HCT116 (cell line): ENCODE measurements at regions not wholly inside any gene's neighbourhood (a gene's known extent, or its start where the extent isn't known, plus 50 kb on each side); places are given as distances from the start of the nearest gene placed in this dataset.

Experiments
- ATAC-seq: fragments of 200-7000 bp; cut with Tn5 transposase; 2 replicates; pipeline ENCODE4 v1.9.1; 2020; ENCODE audit warnings: mild to moderate bottlenecking, moderate library complexity
- BruUV-seq: library from RNA; stranded (reverse); fragments of 400-500 nt; replicated peaks from 2 replicates; lab custom pipeline; 2021; lab: Mats Ljungman, UMichigan
- CTCF ChIA-PET: fragments of 300-600 bp; sonication (Branson Sonifier 250); formaldehyde crosslinking; loops from one replicate; lab custom pipeline; 2021; ENCODE audit warnings: antibody characterized with exemption; lab: Charles Lee
- POLR2A ChIA-PET: fragments of 300-600, 350-600 bp; sonication (Branson Sonifier 250); formaldehyde crosslinking; loops from one replicate; lab custom pipeline; 2021; ENCODE audit warnings: antibody characterized with exemption; lab: Charles Lee
- RAD21 ChIA-PET, 2 experiments: fragments of 300-600 bp; sonication (Branson Sonifier 250); formaldehyde crosslinking; loops; one replicate each; lab custom pipeline; 2023; ENCODE audit warnings: low total read pairs in 2 of 2; ENCODE audit not compliant: uncharacterized antibody in 2 of 2, unreplicated experiment in 2 of 2, low non-redundant PET in 1 of 2; lab: Charles Lee
- DNase-seq: peaks from one replicate; pipeline ENCODE4 v3.0.0-alpha.2; 2010; ENCODE audit warnings: low read depth, low spot score
- H2AFZ ChIP-seq: fragments of 200-600 bp; shearing (Covaris generic), sonication (generic); 2 replicates; pipeline ENCODE4 v1.6.1; 2017; ENCODE audit warnings: low read depth, mixed run types, mixed read lengths, antibody characterized with exemption, low read length; ENCODE audit not compliant: poor library complexity, severe bottlenecking
- H3K27ac ChIP-seq: 2 replicates; pipeline ENCODE4 v1.5.1; 2012; ENCODE audit warnings: low read depth, low read length
- H3K27me3 ChIP-seq: fragments of 200-600 bp; sonication (generic); 2 replicates; pipeline ENCODE4 v1.6.1; 2016; ENCODE audit warnings: mixed run types, low read length, mixed read lengths; ENCODE audit not compliant: insufficient read depth
- H3K36me3 ChIP-seq, 2 experiments: fragments of 200-500 bp in 1 of 2; fragments of 200-600 bp in 1 of 2; sonication (Bioruptor generic) in 1 of 2; sonication (generic) in 1 of 2; 2 replicates each; pipeline versions ENCODE4 v1.5.1 to v1.6.1; 2014 to 2016; ENCODE audit warnings: low read length in 2 of 2, inconsistent platforms in 1 of 2, mixed read lengths in 1 of 2, mixed run types in 1 of 2; ENCODE audit not compliant: insufficient read depth in 2 of 2, control insufficient read depth in 1 of 2
- H3K4me1 ChIP-seq, 2 experiments: fragments of 200-600 bp in 1 of 2; sonication (generic) in 1 of 2; 2 replicates each; pipeline versions ENCODE4 v1.5.1 to v1.6.1; 2012 to 2017; ENCODE audit warnings: low read length in 2 of 2, inconsistent platforms in 1 of 2, mild to moderate bottlenecking in 1 of 2, mixed read lengths in 1 of 2, mixed run types in 1 of 2, moderate library complexity in 1 of 2; ENCODE audit not compliant: insufficient read depth in 2 of 2, control insufficient read depth in 1 of 2
- H3K4me2 ChIP-seq: fragments of 200-600 bp; sonication (generic); 2 replicates; pipeline ENCODE4 v1.6.1; 2017; ENCODE audit warnings: mixed run types, low read length, mixed read lengths
- H3K4me3 ChIP-seq, 2 experiments: fragments of 200-600 bp in 1 of 2; sonication (generic) in 1 of 2; replicated peaks in 1 of 2; 2 replicates each; pipeline ENCODE4 v1.5.1; 2011 to 2016; ENCODE audit warnings: low read length in 2 of 2, control low read depth in 1 of 2, low read depth in 1 of 2, mild to moderate bottlenecking in 1 of 2, mixed read lengths in 1 of 2, mixed run types in 1 of 2
- H3K79me2 ChIP-seq: fragments of 200-600 bp; sonication (generic); 2 replicates; pipeline ENCODE4 v1.6.1; 2017; ENCODE audit warnings: mild to moderate bottlenecking, mixed run types, low read length, moderate library complexity, mixed read lengths; ENCODE audit not compliant: insufficient read depth
- H3K9ac ChIP-seq: fragments of 200-600 bp; sonication (generic); 2 replicates; pipeline ENCODE4 v1.6.1; 2016; ENCODE audit warnings: low read length, mixed read lengths
- H3K9me2 ChIP-seq: fragments of 200-600 bp; sonication (generic), shearing (Covaris generic); 2 replicates; pipeline ENCODE4 v1.6.1; 2017; ENCODE audit warnings: mixed run types, mild to moderate bottlenecking, moderate library complexity; ENCODE audit not compliant: insufficient read depth
- H3K9me3 ChIP-seq, 2 experiments: fragments of 200-500 bp in 1 of 2; fragments of 200-600 bp in 1 of 2; sonication (Bioruptor generic) in 1 of 2; sonication (generic) in 1 of 2; 2 replicates each; pipeline ENCODE4 v1.6.1; 2014 to 2017; ENCODE audit warnings: low read length in 2 of 2, mixed read lengths in 2 of 2, inconsistent platforms in 1 of 2, low read depth in 1 of 2, mild to moderate bottlenecking in 1 of 2, mixed run types in 1 of 2, moderate library complexity in 1 of 2; ENCODE audit not compliant: control insufficient read depth in 1 of 2, insufficient read depth in 1 of 2
- H4K20me1 ChIP-seq: fragments of 200-600 bp; sonication (generic), shearing (Covaris generic); 2 replicates; pipeline ENCODE4 v1.6.1; 2017; ENCODE audit warnings: mixed run types, mild to moderate bottlenecking, moderate library complexity; ENCODE audit not compliant: insufficient read depth
- CBX3 ChIP-seq: IDR thresholded peaks from 2 replicates; pipeline ENCODE4 v1.6.1; 2012; ENCODE audit warnings: low read depth
- POLR2A ChIP-seq: IDR thresholded peaks from 2 replicates; pipeline ENCODE4 v1.7.0; 2011; ENCODE audit warnings: borderline replicate concordance; ENCODE audit not compliant: insufficient read depth, insufficient read length; ENCODE audit errors: extremely low read depth
- SIN3A ChIP-seq: IDR thresholded peaks from 2 replicates; pipeline ENCODE4 v1.6.1; 2012; ENCODE audit warnings: low read depth
- SP1 ChIP-seq: IDR thresholded peaks from 2 replicates; pipeline ENCODE4 v1.6.1; 2012; ENCODE audit warnings: low read depth
- SRF ChIP-seq: IDR thresholded peaks from 2 replicates; pipeline ENCODE4 v1.6.1; 2012; ENCODE audit warnings: low read depth
- TCF7L2 ChIP-seq: IDR thresholded peaks from 2 replicates; pipeline ENCODE4 v1.7.0; 2011; ENCODE audit warnings: borderline replicate concordance, inconsistent platforms; ENCODE audit not compliant: insufficient read depth, insufficient read length; ENCODE audit errors: extremely low read depth
- ZBTB33 ChIP-seq: IDR thresholded peaks from 2 replicates; pipeline ENCODE4 v1.6.1; 2011; ENCODE audit warnings: mild to moderate bottlenecking, low read length, moderate library complexity; ENCODE audit not compliant: insufficient replicate concordance; ENCODE audit errors: extremely low read depth
- intact Hi-C: fragments of 100-400 bp; cut with micrococcal nuclease; formaldehyde crosslinking; loops from 2 replicates; pipeline ENCODE4 v1.10.0; 2022

GRCh38 chr14:23694949-23695663, 58.9 kb downstream of the DHRS2 start:
- ChIA-PET RAD21 (no interaction called here), CTCF (interaction anchor here (1.1 to 2.5 kb wide), 2 partner anchors 29 to 216 kb away, joined by 4 to 8 read pairs; no protein-coding TSS in a partner anchor), POLR2A (no interaction called here)
- no peak for TF ChIP-seq SP1
- no peak for TF ChIP-seq ZBTB33
- no peak for TF ChIP-seq TCF7L2
- no peak for TF ChIP-seq SRF
- DNase-seq = no peak
- intact Hi-C loops = no loop called here
- 0 out of 2 replicates have a peak, but pooled peaks cover 6% of the 10 kb centered on the region for H3K27me3 ChIP-seq
- peaks cover 3 to 6% of the 10 kb centered on the region in 2 experiments; a peak in 1 of 4 replicates for H3K4me1 ChIP-seq
- no peaks in the 10 kb centered on the region for H4K20me1 ChIP-seq
- H3K9me3 ChIP-seq = no peaks in the 10 kb centered on the region
- no peak for ATAC-seq
- H3K36me3 ChIP-seq = no peaks in the 10 kb centered on the region
- no peak overlapping the region for H2AFZ ChIP-seq
- BruUV-seq = no TSS peak
- no peak overlapping the region for H3K4me3 ChIP-seq
- H3K9me2 ChIP-seq = no peaks in the 10 kb centered on the region
- no peak overlapping the region for H3K9ac ChIP-seq
- no peak overlapping the region for H3K4me2 ChIP-seq
- no peaks in the 10 kb centered on the region for H3K79me2 ChIP-seq
- H3K27ac ChIP-seq = no peak overlapping the region

GRCh38 chr14:23695664-23695999, 59.5 kb downstream of the DHRS2 start:
- Histone ChIP-seq H3K4me3 (no peak overlapping the region), H3K9me2 (no peaks in the 10 kb centered on the region), H3K36me3 (no peaks in the 10 kb centered on the region), H4K20me1 (no peaks in the 10 kb centered on the region), H3K27ac (no peak overlapping the region), H3K4me1 (peaks cover 3 to 6% of the 10 kb centered on the region in 2 experiments; a peak in 1 of 4 replicates), H3K79me2 (no peaks in the 10 kb centered on the region), H3K4me2 (no peak overlapping the region), H3K9ac (no peak overlapping the region), H3K9me3 (no peaks in the 10 kb centered on the region), H3K27me3 (0 out of 2 replicates have a peak, but pooled peaks cover 6% of the 10 kb centered on the region), H2AFZ (no peak overlapping the region)
- DNase-seq = no peak
- RAD21 ChIA-PET = no interaction called here
- CTCF ChIA-PET = no interaction called here
- no TSS peak for BruUV-seq
- intact Hi-C loops = no loop called here
- POLR2A ChIA-PET = no interaction called here
- no peak for TF ChIP-seq CBX3
- no peak for TF ChIP-seq POLR2A
- no peak for TF ChIP-seq SIN3A
- ATAC-seq = no peak
